PC-9 (cell line): ENCODE measurements at regions not wholly inside any gene's neighbourhood (a gene's known extent, or its start where the extent isn't known, plus 50 kb on each side); places are given as distances from the start of the nearest gene placed in this dataset.
A peak's percentile ranks its signal among the peaks of the same experiment; 100 is the strongest.

Experiments used
- BruUV-seq: library from RNA; stranded (reverse); fragments of 400-500 nt; replicated peaks from 2 replicates; lab custom pipeline; 2021; lab: Mats Ljungman, UMichigan
- CTCF ChIA-PET: fragments of 300-600 bp; sonication (Branson Sonifier 250); formaldehyde crosslinking; loops from one replicate; lab custom pipeline; 2022; ENCODE audit warnings: antibody characterized with exemption; lab: Charles Lee
- POLR2A ChIA-PET: fragments of 300-600 bp; sonication (Branson Sonifier 250); formaldehyde crosslinking; loops from one replicate; lab custom pipeline; 2022; ENCODE audit warnings: antibody characterized with exemption; ENCODE audit not compliant: unreplicated experiment; lab: Charles Lee
- DNase-seq, 2 experiments: peaks; one replicate each; pipeline versions ENCODE4 v3.0.0 to v3.0.0-alpha.2; 2015 to 2022; ENCODE audit warnings: mixed read lengths in 1 of 2
- H2AFZ ChIP-seq: fragments of 200-600 bp; sonication (generic); 2 replicates; pipeline ENCODE4 v1.8.1; 2017; ENCODE audit warnings: antibody characterized with exemption
- H3F3A ChIP-seq: fragments of 200-600 bp; sonication (generic); 2 replicates; pipeline ENCODE4 v1.8.1; 2017; ENCODE audit warnings: antibody characterized with exemption, mild to moderate bottlenecking, low read depth; ENCODE audit not compliant: insufficient read depth
- H3K27ac ChIP-seq: fragments of 200-600 bp; sonication (generic); 2 replicates; pipeline ENCODE4 v1.6.1; 2016; ENCODE audit warnings: mixed run types
- H3K27me3 ChIP-seq: fragments of 200-600 bp; sonication (generic); 2 replicates; pipeline ENCODE4 v1.6.1; 2016; ENCODE audit warnings: low read depth, mixed run types; ENCODE audit not compliant: insufficient read depth
- H3K36me3 ChIP-seq: fragments of 200-600 bp; sonication (generic); 2 replicates; pipeline ENCODE4 v1.6.1; 2016; ENCODE audit warnings: low read depth, mixed run types
- H3K4me1 ChIP-seq: fragments of 200-600 bp; sonication (generic); replicated peaks from 2 replicates; pipeline ENCODE4 v1.6.1; 2016; ENCODE audit warnings: mixed run types; ENCODE audit not compliant: insufficient read depth
- H3K4me2 ChIP-seq: fragments of 200-600 bp; sonication (generic); 2 replicates; pipeline ENCODE4 v1.6.1; 2017; ENCODE audit warnings: mixed run types
- H3K4me3 ChIP-seq: fragments of 200-600 bp; sonication (generic); 2 replicates; pipeline ENCODE4 v1.6.1; 2016; ENCODE audit warnings: mixed run types
- H3K79me2 ChIP-seq: fragments of 200-600 bp; sonication (generic); 2 replicates; pipeline ENCODE4 v1.6.1; 2017; ENCODE audit warnings: low read depth, mixed run types
- H3K9me2 ChIP-seq: fragments of 200-600 bp; sonication (generic); 2 replicates; pipeline ENCODE4 v1.8.1; 2017; ENCODE audit warnings: mild to moderate bottlenecking; ENCODE audit not compliant: insufficient read depth
- H3K9me3 ChIP-seq: fragments of 200-600 bp; sonication (generic); 2 replicates; pipeline ENCODE4 v1.8.1; 2016; ENCODE audit warnings: low read depth; ENCODE audit not compliant: insufficient read depth
- H4K20me1 ChIP-seq: fragments of 200-600 bp; sonication (generic); 2 replicates; pipeline ENCODE4 v1.8.1; 2017; ENCODE audit not compliant: insufficient read depth
- CTCF ChIP-seq: fragments of 200-600 bp; sonication (generic); conservative IDR thresholded peaks from 2 replicates; pipeline ENCODE4 v1.6.1; 2017; ENCODE audit warnings: mixed run types, antibody characterized with exemption, mild to moderate bottlenecking, moderate library complexity
- EZH2 ChIP-seq: fragments of 200-600 bp; sonication (generic); IDR thresholded peaks from 2 replicates; pipeline ENCODE4 v1.8.0; 2017; ENCODE audit warnings: antibody characterized with exemption, low read depth
- intact Hi-C: fragments of 100-400 bp; cut with micrococcal nuclease; formaldehyde crosslinking; loops from one replicate; pipeline ENCODE4 v1.10.0; 2022; ENCODE audit not compliant: unreplicated experiment

- Histone ChIP-seq H3K9me2 (no peaks in the 10 kb centered on the region), H3K9me3 (no peaks in the 10 kb centered on the region), H3K4me2 (no peak overlapping the region), H4K20me1 (no peaks in the 10 kb centered on the region), H3F3A (no peaks in the 10 kb centered on the region), H2AFZ (no peak overlapping the region), H3K36me3 (no peaks in the 10 kb centered on the region), H3K4me1 (no peaks in the 10 kb centered on the region), H3K27me3 (no peaks in the 10 kb centered on the region), H3K27ac (no peak overlapping the region), H3K79me2 (no peaks in the 10 kb centered on the region), H3K4me3 (no peak overlapping the region)
- no TSS peak for BruUV-seq
- ChIA-PET POLR2A (no interaction called here), CTCF (no interaction called here)
- intact Hi-C loops = no loop called here
- no peak for DNase-seq
- TF ChIP-seq CTCF (no peak), EZH2 (no peak)
These were observed 1094.2 kb upstream of the ADGRL2 start for GRCh38 chr1:80706526-80706925.

- Histone ChIP-seq H3F3A (no peaks in the 10 kb centered on the region), H3K4me1 (no peaks in the 10 kb centered on the region), H3K27me3 (no peaks in the 10 kb centered on the region), H3K27ac (no peak overlapping the region), H3K9me2 (no peaks in the 10 kb centered on the region), H3K9me3 (no peaks in the 10 kb centered on the region), H4K20me1 (no peaks in the 10 kb centered on the region), H3K79me2 (no peaks in the 10 kb centered on the region), H2AFZ (0 out of 2 replicates have a peak overlapping the region, but pooled peaks have one; percentile 13), H3K36me3 (no peaks in the 10 kb centered on the region), H3K4me3 (no peak overlapping the region), H3K4me2 (no peak overlapping the region)
- intact Hi-C loops = no loop called here
- TF ChIP-seq CTCF = no peak
- no peak for TF ChIP-seq EZH2
- CTCF ChIA-PET = no interaction called here
- no TSS peak for BruUV-seq
- no peak for DNase-seq
- POLR2A ChIA-PET = no interaction called here
These were observed 1122.3 kb upstream of the ADGRL2 start for GRCh38 chr1:80678438-80678837.

- no peaks in the 10 kb centered on the region for H4K20me1 ChIP-seq
- no peaks in the 10 kb centered on the region for H3K9me3 ChIP-seq
- CTCF ChIA-PET = no interaction called here
- no peak for DNase-seq
- POLR2A ChIA-PET = no interaction called here
- no peaks in the 10 kb centered on the region for H3K36me3 ChIP-seq
- intact Hi-C loops = no loop called here
- no peaks in the 10 kb centered on the region for H3K4me1 ChIP-seq
- H3K4me3 ChIP-seq = no peak overlapping the region
- H3K79me2 ChIP-seq = no peaks in the 10 kb centered on the region
- no TSS peak for BruUV-seq
- H3K27me3 ChIP-seq = no peaks in the 10 kb centered on the region
- H3K9me2 ChIP-seq = no peaks in the 10 kb centered on the region
- no peak overlapping the region for H2AFZ ChIP-seq
- H3K4me2 ChIP-seq = no peak overlapping the region
- no peaks in the 10 kb centered on the region for H3F3A ChIP-seq
- TF ChIP-seq CTCF = no peak
- no peak overlapping the region for H3K27ac ChIP-seq
These were observed 1125.3 kb upstream of the ADGRL2 start for GRCh38 chr1:80675454-80675853.
